ENCODE measurements at regions not wholly inside any gene's neighbourhood (a gene's known extent, or its start where the extent isn't known, plus 50 kb on each side); places are given as distances from the start of the nearest gene placed in this dataset.

DNA sequence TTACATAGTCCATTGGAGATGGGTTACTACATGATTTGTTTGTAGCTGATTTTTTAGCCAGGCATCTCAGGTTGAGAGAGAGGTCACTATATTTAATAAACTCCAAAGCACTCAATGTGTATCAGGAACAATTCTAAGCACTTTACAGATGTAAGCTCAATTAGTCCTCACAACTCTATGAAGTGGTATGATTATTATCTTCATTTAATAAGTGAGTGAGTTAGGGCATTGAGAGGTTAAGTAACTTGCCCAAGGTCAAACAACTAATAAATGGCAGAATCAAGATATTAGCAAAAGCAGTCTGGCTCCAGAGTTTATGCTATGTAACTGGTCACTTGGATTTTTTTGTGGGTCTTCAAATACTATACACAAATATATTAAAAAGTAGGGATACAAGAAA is 56.3 kb upstream of the ABI3BP start:
- no peak for TF ChIP-seq EZH2 (IDR thresholded peaks at IDR 0.05; ENCODE audit: low read length, unreplicated experiment)
- TF ChIP-seq, protein P1, sequence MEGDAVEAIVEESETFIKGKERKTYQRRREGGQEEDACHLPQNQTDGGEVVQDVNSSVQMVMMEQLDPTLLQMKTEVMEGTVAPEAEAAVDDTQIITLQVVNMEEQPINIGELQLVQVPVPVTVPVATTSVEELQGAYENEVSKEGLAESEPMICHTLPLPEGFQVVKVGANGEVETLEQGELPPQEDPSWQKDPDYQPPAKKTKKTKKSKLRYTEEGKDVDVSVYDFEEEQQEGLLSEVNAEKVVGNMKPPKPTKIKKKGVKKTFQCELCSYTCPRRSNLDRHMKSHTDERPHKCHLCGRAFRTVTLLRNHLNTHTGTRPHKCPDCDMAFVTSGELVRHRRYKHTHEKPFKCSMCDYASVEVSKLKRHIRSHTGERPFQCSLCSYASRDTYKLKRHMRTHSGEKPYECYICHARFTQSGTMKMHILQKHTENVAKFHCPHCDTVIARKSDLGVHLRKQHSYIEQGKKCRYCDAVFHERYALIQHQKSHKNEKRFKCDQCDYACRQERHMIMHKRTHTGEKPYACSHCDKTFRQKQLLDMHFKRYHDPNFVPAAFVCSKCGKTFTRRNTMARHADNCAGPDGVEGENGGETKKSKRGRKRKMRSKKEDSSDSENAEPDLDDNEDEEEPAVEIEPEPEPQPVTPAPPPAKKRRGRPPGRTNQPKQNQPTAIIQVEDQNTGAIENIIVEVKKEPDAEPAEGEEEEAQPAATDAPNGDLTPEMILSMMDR (conservative IDR thresholded peaks at IDR 0.05; ENCODE audit: low read depth, low read length): no peak
- no peak for TF ChIP-seq EZH2phosphoT487 (IDR thresholded peaks at IDR 0.05; ENCODE audit: borderline replicate concordance, low read length)

All from PC-3 (cell line).